Left cardiac atrium (tissue), 4 donors: ENCODE measurements at regions not wholly inside any gene's neighbourhood (a gene's known extent, or its start where the extent isn't known, plus 50 kb on each side); places are given as distances from the start of the nearest gene placed in this dataset.
A peak's percentile ranks its signal among the peaks of the same experiment; 100 is the strongest.
"Not testable (repeated sequence)": the region's sequence is repeated elsewhere in the genome, so short reads cannot be mapped to it uniquely, and the experiment has no call there.

ENCODE experiments used
- ATAC-seq, 2 donors: fragments of 200-7000 bp; cut with Tn5 transposase; one replicate each; pipeline ENCODE4 v1.9.1; 2020; ENCODE audit warnings: mild to moderate bottlenecking in 2 of 2, moderate library complexity in 2 of 2
- DNase-seq: peaks from one replicate; pipeline ENCODE4 v3.0.0-alpha.2; 2020
- intact Hi-C, 2 donors: fragments of 100-400 bp; cut with DNase I; formaldehyde crosslinking; loops; one replicate each; pipeline versions ENCODE4 v1.14.1 to v1.15.1; 2022 to 2023
- donor health status: DM: no; HTN: yes; CAD: no.
- donor health status: DM: no; HTN: yes; CAD: no; lungs with severe emphysema.
- donor health status: DM: yes; HTN: yes; CAD: no.
- donor health status: Dilated cardiomyopathy.

DNA sequence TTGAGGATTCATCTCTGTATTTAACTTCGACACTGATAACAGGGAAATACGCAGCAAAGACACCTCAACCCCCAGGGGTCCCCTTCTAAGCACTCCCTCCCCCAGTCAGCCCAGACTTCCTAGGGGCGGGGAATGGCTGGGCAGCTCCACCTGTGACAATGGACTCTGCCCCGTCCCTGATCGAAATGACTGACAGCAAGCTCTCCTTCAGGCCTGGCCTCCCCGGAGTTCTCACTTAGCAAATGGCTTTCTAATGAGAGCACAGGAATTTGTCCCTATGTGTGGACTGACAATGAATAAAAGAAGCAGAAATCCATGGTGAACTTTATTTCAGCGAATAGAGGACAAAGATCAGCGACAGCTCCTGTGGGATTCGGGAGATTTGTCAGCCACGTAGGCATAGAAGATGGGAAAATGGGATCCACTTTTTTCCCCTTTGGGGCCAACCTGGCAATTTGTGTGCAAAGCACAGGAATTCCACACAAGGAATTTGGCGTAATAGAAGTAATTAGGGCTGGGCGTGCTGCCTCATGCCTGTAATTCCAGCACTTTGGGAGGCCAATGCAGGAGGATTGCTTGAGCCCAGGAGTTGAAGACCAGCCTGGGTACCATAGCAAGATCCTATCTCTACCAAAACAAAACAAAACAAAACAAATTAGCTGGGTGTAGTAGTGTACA lies 63.8 kb downstream of the TNFAIP2 start:
- intact Hi-C loops = loop anchor here (2.0 to 10.0 kb wide), 3 partner anchors 80 to 108 kb away; no protein-coding TSS in a partner anchor
- no peak for ATAC-seq

DNA sequence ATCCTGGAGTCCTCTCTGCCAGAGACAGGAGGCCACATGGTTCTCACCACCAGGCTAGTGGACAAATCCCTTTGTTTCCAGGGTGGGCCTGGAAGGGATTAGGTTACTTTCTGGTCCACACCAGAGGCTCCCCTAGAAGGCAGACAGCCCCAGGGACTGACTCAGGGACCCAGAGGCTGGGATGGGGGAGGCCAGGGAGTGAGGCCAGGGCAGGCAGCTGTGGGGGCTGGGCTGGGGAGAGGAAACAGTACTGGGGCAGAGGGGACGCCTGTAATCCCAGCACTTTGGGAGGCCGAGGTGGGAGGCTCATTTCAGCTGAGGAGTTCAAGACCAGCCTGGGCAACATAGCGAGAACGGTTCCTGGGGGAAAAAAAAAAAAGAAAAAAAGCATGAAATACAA lies 64.7 kb downstream of the TNFAIP2 start:
- no peak for ATAC-seq
- intact Hi-C loops = loop anchor here (2.0 to 10.0 kb wide), 3 partner anchors 81 to 107 kb away; no protein-coding TSS in a partner anchor
- DNase-seq = no peak

More for the DNA sequence above, 63.8 kb downstream of the TNFAIP2 start:
- DNase-seq = no peak

DNA sequence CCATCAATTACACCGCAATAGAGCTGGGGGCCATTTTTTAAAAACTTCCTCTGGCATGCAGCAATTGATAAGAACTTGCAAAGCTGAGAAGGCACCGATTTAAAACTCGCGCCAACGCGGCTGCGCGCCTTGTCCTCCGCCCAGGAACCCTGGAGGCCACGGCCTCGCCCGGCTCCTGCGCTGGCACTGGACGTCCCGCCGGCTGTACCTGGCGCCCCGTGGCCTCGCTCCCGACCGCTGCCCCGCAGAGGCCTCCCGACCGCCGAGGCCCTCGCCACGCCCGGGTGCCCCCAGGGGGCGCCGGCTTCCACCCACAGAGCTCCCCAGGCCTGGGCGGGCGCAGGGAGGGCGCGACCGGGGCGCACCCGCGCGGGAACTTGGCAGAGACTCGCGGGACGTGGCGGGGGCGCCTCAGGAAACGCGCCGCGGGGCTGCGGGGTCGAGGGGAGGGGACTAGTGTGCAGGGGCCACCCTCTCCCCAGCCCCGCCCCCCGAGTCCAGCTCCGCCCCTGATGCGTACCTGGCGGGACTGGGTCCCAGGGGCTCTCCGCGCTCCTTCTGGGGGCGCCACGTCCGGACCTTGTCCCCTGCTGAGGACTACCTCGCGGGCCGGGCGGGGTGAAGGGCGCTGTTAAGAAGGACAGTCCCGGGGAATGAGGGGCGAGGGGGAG lies 65.7 kb downstream of the TNFAIP2 start:
- DNase-seq (peak; percentile 49), ATAC-seq (peak; percentile 81 to 82)
- intact Hi-C loops = loop anchor here in 1 of 2 donors (5.0 to 10.0 kb wide), 2 partner anchors 82 to 106 kb away; no protein-coding TSS in a partner anchor

DNA sequence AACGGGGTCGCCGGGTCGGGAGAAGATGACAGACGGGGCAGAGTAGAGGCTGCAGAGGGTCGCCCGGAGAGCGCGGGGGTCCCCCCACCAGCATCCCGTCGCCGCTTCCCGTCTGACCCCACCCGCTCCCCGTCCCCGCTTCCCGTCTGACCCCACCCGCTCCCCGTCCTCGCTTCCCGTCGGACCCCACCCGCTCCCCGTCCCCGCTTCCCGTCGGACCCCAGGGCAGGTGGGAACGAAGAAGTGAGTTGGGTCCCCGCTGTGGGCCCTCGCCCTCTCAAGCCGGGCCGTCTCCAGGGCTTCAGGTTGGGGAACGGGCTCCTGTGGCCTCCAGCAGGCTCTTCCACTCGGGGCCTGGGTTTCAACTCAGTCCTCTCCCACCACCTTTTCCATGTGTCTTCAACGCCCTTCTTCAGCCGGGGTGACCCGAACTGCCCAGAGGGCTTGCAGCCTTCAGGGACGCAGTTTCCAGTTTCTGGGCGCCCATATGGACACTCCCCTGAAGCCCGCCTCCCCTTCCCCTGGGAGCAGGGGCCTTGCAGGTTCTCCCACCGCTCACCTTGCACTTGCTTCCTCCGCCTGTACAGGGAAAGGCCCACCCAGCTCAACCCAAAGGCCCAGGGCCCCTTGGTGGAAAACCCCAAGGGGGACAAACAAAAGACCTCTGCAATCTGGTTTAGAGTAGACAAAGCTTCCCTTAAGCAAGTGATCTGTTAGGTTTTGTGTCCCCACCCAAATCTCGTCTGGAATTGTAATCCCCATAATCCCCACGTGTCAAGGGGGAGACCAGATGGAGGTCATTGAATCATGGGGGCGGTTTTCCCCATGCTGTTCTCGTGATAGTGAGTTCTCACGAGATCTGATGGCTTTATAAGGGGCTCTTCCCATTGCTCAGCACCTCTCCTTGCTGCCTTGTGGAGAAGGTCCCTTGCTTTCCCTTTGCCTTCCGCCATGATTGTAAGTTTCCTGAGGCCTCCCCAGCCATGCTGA lies 66.5 kb downstream of the TNFAIP2 start:
- intact Hi-C loops = loop anchor here in 1 of 2 donors (5.0 to 10.0 kb wide), 2 partner anchors 82 to 105 kb away; no protein-coding TSS in a partner anchor
- no peak for DNase-seq
- ATAC-seq = no peak

DNA sequence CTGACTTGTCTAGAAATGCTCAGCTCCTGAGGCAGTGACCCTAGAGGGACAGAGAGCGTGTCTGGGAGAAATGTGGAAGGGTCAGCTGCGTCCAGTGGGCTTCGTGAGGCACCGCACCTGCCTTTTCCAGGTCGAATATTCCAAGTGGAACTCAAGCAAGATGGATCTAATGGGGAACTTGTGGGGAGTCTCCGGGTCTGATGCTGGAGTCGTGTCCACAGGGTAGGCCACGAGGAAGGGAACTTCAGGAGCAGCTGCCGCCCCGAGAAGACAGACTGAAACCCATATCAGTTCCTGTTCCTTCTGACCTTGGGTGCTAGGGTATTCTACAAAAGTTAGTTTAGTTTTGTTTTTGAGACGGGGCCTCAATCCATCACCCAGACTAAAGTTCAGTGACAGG lies 67.5 kb downstream of the TNFAIP2 start:
- intact Hi-C loops = no loop called here
- DNase-seq (no peak), ATAC-seq (no peak)

DNA sequence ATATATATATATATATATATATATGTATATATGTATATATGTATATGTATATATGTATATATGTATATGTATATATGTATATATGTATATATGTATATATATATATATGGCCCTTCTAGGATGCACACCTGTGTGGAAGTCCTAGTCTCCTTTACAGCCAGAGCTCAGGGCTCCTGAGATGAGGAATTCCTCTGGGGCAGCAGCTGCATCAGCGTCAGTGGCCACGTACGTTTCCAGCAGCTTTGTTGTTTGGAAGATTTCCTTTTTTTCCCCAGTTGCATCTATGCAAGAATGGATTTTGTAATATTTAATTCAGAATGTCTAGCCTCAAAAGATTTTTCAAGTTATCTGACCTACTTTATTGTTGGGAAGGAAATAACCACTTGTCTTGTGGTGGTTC lies 68.6 kb downstream of the TNFAIP2 start:
- DNase-seq = no peak
- no peak for ATAC-seq
- intact Hi-C loops = no loop called here

DNA sequence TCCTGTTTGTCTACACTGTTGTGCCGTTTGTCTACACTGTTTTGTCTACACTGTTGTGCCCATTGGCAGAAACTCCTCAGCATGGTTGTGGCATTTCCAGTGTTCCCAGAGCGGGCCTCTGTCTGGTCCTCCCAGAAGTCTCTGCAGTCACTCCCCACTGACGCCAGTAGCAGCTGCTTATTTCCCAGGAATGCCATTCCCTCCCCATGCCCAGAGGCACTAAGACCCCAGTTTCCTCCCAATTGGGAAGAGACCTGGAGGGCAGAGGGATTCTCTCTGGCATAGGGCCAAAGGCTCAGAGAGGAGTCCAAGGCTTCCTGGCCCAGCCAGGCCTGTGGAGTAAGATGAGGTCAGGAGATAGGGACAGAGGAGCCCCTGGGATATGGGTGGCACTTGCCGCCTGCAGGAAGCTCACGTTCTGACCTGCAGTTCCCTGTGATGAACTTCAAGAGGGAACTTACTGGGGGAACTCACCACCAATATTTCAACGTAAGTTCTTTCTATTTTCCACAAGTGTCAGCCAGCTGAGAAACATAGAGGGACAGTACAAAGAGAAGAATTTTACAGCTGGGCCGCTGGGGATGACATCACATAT lies 69.1 kb downstream of the TNFAIP2 start:
- ATAC-seq (no peak), DNase-seq (no peak)
- intact Hi-C loops = no loop called here

DNA sequence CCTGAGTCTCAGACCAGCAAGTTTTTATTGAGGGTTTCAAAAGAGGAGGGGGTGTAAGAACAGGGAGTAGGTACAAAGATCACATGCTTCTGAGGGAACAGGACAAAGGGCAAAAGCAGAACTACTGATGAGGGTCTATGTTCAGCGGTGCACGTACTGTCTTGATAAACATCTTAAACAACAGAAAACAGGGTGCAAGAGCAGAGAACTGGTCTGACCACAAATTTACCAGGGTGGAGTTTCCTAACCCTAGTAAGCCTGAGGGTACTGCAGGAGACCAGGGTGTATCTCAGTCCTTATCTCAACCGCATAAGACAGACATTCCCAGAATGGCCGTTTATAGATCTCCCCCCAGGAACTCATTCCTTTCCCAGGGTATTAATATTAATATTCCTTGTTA lies 69.6 kb downstream of the TNFAIP2 start:
- intact Hi-C loops, DNase-seq, ATAC-seq: not testable (repeated sequence)

DNA sequence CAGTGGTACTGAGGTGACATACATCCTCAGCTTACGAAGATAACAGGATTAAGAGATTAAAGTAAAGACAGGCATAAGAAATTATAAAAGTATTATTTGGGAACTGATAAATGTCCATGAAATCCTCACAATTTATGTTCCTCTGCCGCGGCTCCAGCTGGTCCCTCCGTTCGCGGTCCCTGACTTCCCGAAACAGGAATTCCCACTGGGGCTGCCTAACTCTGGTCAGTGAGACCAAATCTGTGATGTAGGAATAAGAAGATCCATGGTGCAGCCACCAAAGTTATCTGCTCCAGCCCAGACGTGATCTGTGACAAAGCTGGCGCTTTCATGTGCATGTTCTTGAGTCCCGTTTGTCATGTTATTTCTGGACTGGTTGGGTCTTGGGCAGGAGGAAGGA lies 70.2 kb downstream of the TNFAIP2 start:
- DNase-seq, ATAC-seq, intact Hi-C loops: not testable (repeated sequence)

DNA sequence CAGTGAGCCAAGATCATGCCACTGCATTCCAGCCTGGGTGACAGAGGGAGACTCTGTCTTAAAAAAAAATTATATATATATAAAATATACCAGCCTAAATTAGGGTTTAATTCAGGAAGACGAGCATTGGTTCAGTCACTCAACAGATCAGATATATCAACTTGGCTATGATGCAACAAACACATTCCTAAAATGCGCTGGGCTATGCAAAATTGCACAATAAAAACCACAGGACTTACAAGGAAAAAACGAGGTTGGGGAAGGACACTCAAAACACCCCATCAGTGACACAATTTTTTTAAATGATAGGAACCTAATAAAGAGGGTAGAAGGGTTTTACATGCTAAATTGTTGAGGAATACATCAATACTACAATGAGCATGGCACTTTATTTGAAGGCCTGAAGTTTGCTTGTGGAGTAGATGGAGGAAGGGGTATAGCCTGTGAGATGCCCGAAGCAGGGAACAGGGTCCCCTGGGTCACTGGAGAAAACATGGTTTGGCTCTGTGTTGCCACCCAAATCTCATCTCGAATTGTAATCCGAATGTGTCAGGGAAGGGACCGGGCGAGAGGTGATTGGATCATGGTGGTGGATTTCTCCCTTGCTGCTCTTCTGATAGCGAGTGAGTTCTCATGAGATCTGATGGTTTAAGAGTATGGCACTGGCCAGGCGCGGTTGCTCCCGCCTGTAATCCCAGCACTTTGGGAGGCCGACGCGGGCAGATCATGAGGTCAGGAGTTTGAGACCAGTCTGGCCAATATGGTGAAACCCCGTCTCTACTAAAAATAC lies 71.2 kb downstream of the TNFAIP2 start:
- intact Hi-C loops = no loop called here
- ATAC-seq = no peak
- DNase-seq = no peak

DNA sequence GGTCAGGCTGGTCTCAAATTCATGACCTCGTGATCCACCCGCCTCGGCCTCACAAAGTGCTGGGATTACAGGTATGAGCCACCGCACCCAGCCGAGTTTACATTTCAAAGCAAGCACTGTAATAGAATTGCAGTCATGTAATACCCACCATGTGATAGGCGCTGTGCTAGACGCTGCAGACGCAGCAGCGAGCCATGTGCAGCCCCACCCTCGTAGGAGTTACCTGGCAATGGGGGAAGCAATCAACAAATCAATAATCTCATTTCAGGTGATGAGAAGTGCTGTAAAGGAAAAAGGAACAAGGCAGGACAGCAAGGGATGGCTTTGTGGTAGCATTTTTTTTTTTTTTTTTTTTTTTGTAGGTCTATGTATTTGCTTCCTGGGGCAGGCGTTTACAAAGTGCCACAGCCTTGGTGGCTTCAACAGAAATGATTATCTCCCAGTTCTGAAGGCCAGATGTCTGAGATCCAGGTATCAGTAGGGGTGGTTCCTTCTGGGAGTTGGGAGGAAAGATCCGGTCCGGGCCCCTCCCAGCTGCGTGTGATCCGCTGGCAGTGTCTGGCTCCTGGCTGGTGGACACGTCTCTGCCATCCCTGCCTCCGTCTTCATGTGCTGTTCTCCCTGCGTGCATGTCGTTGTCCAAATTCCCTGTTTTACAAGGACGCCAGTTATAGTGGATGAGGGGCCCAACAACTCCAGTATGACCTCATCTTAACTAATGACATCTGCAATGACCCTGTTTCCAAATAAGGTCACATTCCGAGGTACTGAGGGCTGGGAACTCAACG lies 72.8 kb downstream of the TNFAIP2 start:
- ATAC-seq (no peak), DNase-seq (no peak)
- intact Hi-C loops = no loop called here

DNA sequence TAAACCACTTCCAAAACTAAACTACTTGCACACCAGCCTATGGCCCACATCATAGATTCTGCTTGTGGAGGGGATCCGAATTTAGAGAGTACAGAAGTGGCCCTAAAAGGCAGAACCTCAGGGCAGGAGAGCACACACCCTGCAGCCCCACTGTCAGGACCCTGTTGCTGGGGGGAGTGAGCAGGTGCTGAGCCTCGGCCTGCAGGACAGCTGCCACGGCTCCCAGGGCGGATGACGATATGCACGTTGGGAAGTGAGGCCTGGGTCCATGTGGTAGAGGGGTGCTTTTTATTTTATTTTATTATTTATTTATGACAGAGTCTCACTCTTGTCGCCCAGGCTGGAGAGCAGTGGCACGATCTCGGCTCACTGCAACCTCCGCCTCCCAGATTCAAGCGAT lies 73.5 kb downstream of the TNFAIP2 start:
- DNase-seq = no peak
- intact Hi-C loops = no loop called here
- no peak for ATAC-seq

DNA sequence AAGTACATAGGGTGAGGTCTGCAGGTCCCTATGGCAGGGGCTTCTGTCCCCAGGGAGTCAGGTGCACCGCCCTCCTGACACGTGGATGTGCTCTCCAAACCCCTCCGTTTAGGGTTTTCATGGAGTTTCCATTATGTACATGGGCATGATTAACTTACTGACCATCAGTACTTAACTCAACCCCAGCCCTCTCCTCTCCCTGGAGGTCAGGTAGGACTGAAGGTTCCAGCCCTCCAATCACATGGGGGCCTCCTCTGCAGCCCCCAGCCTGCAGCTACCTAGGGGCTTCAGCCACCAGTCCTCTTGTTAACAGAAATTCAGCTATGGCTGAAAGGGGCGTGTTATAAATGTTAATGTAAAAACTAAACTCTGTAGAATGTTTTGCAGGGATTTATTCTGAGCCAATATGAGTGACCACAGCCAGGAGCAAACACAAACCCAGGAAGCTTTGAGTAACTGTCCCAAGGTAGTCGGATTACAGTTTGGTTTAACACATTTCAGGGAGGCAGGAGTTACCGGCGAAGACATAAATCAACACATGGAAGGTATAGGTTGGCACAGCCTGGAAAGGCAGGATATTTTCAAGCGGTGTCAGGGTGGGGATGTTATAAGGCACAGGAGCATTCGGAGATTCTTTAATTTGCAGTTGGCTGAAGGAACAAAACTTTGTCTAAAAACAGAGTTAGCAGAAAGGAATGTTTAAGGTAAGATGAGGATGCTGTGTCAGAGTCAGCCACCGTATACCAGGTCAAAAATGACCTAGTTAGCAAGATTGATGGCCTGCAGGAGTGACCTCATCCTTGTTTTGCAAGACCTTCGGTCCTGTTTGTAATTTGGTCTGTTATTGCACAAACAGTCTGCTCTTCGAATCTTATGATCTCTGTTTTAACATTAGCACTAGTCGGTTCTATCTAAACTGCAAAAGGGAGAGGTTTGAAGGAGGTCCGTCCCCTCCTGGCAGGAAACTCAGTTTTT lies 75.2 kb downstream of the TNFAIP2 start:
- no peak for DNase-seq
- intact Hi-C loops = no loop called here
- peak; percentile 73 to 91 for ATAC-seq

DNA sequence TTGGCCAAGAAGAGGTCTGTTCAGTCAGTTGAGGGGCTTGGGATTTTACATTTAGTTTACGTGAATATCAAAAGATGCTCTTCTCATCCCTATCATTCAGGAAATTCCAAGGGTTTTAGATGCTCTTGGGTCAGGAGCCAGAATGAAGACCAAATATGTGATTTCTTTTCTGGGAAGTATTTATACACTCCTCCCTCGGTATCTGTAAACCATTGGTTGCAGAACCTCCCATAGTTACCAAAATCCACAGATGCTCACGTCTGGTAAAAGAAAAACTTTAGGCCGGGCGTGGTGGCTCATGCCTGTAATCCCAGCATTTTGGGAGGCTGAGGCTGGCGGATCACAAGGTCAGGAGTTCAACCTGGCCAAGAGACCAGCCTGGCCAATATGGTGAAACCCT lies 75.9 kb downstream of the TNFAIP2 start:
- ATAC-seq = peak; percentile 59 to 81
- intact Hi-C loops = no loop called here
- no peak for DNase-seq

DNA sequence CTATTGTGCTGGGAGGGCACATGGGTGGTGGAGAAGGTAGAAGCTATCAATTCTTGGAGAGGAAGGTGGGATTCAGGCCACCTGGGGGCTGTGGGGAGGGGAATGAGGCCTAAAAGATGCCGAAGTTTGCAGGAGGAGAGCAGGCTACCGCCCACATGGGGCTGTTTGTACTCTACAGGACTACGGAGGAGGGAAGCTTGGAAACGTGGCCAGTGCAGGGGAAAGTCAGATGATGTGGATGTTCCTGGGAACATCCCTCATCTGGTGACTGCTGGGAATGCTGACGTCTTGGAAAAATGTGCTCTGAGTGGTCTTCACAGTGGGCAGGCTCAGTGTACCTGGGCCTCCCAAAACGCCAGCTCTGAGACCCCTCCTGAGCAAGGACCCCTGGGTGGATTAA lies 78.5 kb downstream of the TNFAIP2 start:
- no peak for DNase-seq
- intact Hi-C loops = no loop called here
- ATAC-seq = no peak

DNA sequence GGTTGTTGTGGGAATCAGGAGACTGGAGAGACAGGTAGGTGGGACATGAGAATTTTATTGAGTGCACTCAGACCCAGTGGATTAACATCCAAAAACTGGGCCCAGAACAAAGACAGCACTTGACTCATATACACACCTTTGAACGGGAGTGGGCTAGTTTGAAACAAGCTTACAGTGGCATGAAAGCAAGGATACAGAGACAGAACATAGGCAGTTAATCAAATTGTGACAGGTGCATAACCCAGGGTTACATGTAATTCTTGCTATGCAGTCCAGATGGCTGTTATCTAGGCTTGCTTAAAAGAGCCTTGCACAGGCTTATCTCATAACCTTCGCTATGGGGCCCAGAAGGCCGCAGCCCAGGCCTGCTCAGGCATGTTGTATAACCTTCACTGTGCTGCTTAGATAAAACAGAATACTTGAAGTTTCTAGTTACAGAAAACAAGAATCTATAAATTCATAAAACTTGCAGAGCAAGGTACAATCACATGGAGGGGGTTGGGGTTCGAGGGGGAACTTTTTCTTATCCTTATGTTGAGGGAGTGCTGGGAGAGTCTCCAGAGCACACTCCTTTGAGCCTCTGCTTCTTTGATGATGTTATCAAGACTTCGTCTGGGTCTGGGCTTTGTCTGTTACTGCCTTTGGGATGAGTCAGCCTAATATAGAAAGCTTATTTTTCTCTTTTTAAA lies 81.7 kb downstream of the TNFAIP2 start:
- DNase-seq = no peak
- ATAC-seq = no peak
- intact Hi-C loops = no loop called here
